ENCODE measurements at regions not wholly inside any gene's neighbourhood (a gene's known extent, or its start where the extent isn't known, plus 50 kb on each side); places are given as distances from the start of the nearest gene placed in this dataset.

- WGBS (ENCODE audit: insufficient coverage): 100% methylated on average over 2 of the region's 2 CpGs
- H3K27ac Mint-ChIP-seq: no peak overlapping the region
Observed at GRCh38 chr5:125421006-125421405, 674.6 kb upstream of the ZNF608 start.

GRCh38 chr5:125422342-125422741, 675.9 kb upstream of the ZNF608 start:
- no peaks in the 10 kb centered on the region for H3K4me1 Mint-ChIP-seq
- H3K4me1 ChIP-seq (ENCODE audit: control insufficient read depth, insufficient read depth, low read length): no peaks in the 10 kb centered on the region
- ATAC-seq (no peak), DNase-seq (no peak)
- H3K4me3 Mint-ChIP-seq: no peak overlapping the region
- TF ChIP-seq CTCF (IDR thresholded peaks at IDR 0.05): no peak
- no peak overlapping the region for H3K27ac ChIP-seq (ENCODE audit: low read length)
- H3K9me3 ChIP-seq (ENCODE audit: control insufficient read depth, insufficient read depth, low read length): no peaks in the 10 kb centered on the region
- intact Hi-C loops (cut with micrococcal nuclease): no loop called here
- H3K27me3 ChIP-seq (ENCODE audit: control insufficient read depth, insufficient read depth, low read length): no peaks in the 10 kb centered on the region
- WGBS (ENCODE audit: insufficient coverage): 93% methylated on average over 5 of the region's 5 CpGs
- no peak overlapping the region for H3K27ac Mint-ChIP-seq
- H3K27me3 Mint-ChIP-seq (ENCODE audit: low read depth in 2 of 2): peaks cover 0 to 5% of the 10 kb centered on the region in 2 donors
- no peaks in the 10 kb centered on the region for H3K36me3 ChIP-seq (ENCODE audit: control insufficient read depth, insufficient read depth, low read length)
- no peak overlapping the region for H3K4me3 ChIP-seq (ENCODE audit: low read length)
- no peaks in the 10 kb centered on the region for H3K36me3 Mint-ChIP-seq
- peaks cover 2 to 5% of the 10 kb centered on the region in 2 donors for H3K9me3 Mint-ChIP-seq

More at GRCh38 chr5:125421006-125421405, 674.6 kb upstream of the ZNF608 start:
- ATAC-seq (no peak), DNase-seq (no peak)
- Histone ChIP-seq H3K4me3 (ENCODE audit: low read length) (no peak overlapping the region), H3K36me3 (ENCODE audit: control insufficient read depth, insufficient read depth, low read length) (no peaks in the 10 kb centered on the region), H3K9me3 (ENCODE audit: control insufficient read depth, insufficient read depth, low read length) (no peaks in the 10 kb centered on the region), H3K4me1 (ENCODE audit: control insufficient read depth, insufficient read depth, low read length) (no peaks in the 10 kb centered on the region), H3K27me3 (ENCODE audit: control insufficient read depth, insufficient read depth, low read length) (no peaks in the 10 kb centered on the region), H3K27ac (ENCODE audit: low read length) (no peak overlapping the region)
- no peak overlapping the region for H3K4me3 Mint-ChIP-seq
- no peak for TF ChIP-seq CTCF (IDR thresholded peaks at IDR 0.05)
- peaks cover 0 to 3% of the 10 kb centered on the region in 2 donors for H3K9me3 Mint-ChIP-seq
- peaks cover 0 to 5% of the 10 kb centered on the region in 2 donors for H3K27me3 Mint-ChIP-seq (ENCODE audit: low read depth in 2 of 2)
- intact Hi-C loops (cut with micrococcal nuclease): no loop called here
- H3K36me3 Mint-ChIP-seq: no peaks in the 10 kb centered on the region
- H3K4me1 Mint-ChIP-seq: no peaks in the 10 kb centered on the region

- no peak for TF ChIP-seq CTCF (IDR thresholded peaks at IDR 0.05)
- Mint-ChIP-seq H3K36me3 (no peaks in the 10 kb centered on the region), H3K4me3 (no peak overlapping the region), H3K27ac (no peak overlapping the region), H3K9me3 (peaks cover 2 to 5% of the 10 kb centered on the region in 2 donors), H3K4me1 (no peaks in the 10 kb centered on the region), H3K27me3 (ENCODE audit: low read depth in 2 of 2) (peaks cover 0 to 5% of the 10 kb centered on the region in 2 donors)
- Histone ChIP-seq H3K4me3 (ENCODE audit: low read length) (no peak overlapping the region), H3K4me1 (ENCODE audit: control insufficient read depth, insufficient read depth, low read length) (no peaks in the 10 kb centered on the region), H3K9me3 (ENCODE audit: control insufficient read depth, insufficient read depth, low read length) (no peaks in the 10 kb centered on the region), H3K27me3 (ENCODE audit: control insufficient read depth, insufficient read depth, low read length) (no peaks in the 10 kb centered on the region), H3K27ac (ENCODE audit: low read length) (no peak overlapping the region), H3K36me3 (ENCODE audit: control insufficient read depth, insufficient read depth, low read length) (no peaks in the 10 kb centered on the region)
- no peak for DNase-seq
- no peak for ATAC-seq
- WGBS (ENCODE audit: insufficient coverage): 81% methylated on average over 6 of the region's 6 CpGs
- intact Hi-C loops (cut with micrococcal nuclease): no loop called here
Observed at GRCh38 chr5:125424402-125425141, 678.1 kb upstream of the ZNF608 start.

GRCh38 chr5:125429498-125429897, 683.1 kb upstream of the ZNF608 start:
- ATAC-seq: no peak
- no peak overlapping the region for H3K4me3 ChIP-seq (ENCODE audit: low read length)
- DNase-seq: no peak
- Mint-ChIP-seq H3K4me3 (no peak overlapping the region), H3K27ac (no peak overlapping the region), H3K4me1 (no peaks in the 10 kb centered on the region), H3K27me3 (ENCODE audit: low read depth in 2 of 2) (peaks cover 0 to 3% of the 10 kb centered on the region in 2 donors), H3K9me3 (peaks cover 2 to 7% of the 10 kb centered on the region in 2 donors), H3K36me3 (no peaks in the 10 kb centered on the region)
- no peaks in the 10 kb centered on the region for H3K27me3 ChIP-seq (ENCODE audit: control insufficient read depth, insufficient read depth, low read length)
- intact Hi-C loops (cut with micrococcal nuclease): no loop called here
- H3K9me3 ChIP-seq (ENCODE audit: control insufficient read depth, insufficient read depth, low read length): no peaks in the 10 kb centered on the region
- no peaks in the 10 kb centered on the region for H3K4me1 ChIP-seq (ENCODE audit: control insufficient read depth, insufficient read depth, low read length)
- TF ChIP-seq CTCF (IDR thresholded peaks at IDR 0.05): no peak
- 94% methylated on average over 1 of the region's 1 CpG for WGBS (ENCODE audit: insufficient coverage)
- no peak overlapping the region for H3K27ac ChIP-seq (ENCODE audit: low read length)
- no peaks in the 10 kb centered on the region for H3K36me3 ChIP-seq (ENCODE audit: control insufficient read depth, insufficient read depth, low read length)

Measured in natural killer cell (primary cell).